ENCODE measurements at regions not wholly inside any gene's neighbourhood (a gene's known extent, or its start where the extent isn't known, plus 50 kb on each side); places are given as distances from the start of the nearest gene placed in this dataset.

- H2BK20ac ChIP-seq (ENCODE audit: low read depth, low read length, poor library complexity, severe bottlenecking): no peak overlapping the region
- H3K27me3 Mint-ChIP-seq (ENCODE audit: low read depth): no peaks in the 10 kb centered on the region
Observed at GRCh38 chr2:196230061-196230854, 58.9 kb upstream of the STK17B start.

More at GRCh38 chr2:196230061-196230854, 58.9 kb upstream of the STK17B start:
- no peaks in the 10 kb centered on the region for H3K23me2 ChIP-seq (ENCODE audit: insufficient read length, low read depth, low read length, poor library complexity, severe bottlenecking)
- no peak overlapping the region for H2BK5ac ChIP-seq (ENCODE audit: insufficient read length, low read length)
- no peak overlapping the region for H3K14ac ChIP-seq (ENCODE audit: insufficient read depth, low read length)
- no peak overlapping the region for H3K4me2 ChIP-seq (ENCODE audit: insufficient read depth, insufficient read length, low read length)
- no peak overlapping the region for H4K5ac ChIP-seq (ENCODE audit: insufficient read length, low read depth, low read length)
- H3K79me1 ChIP-seq (ENCODE audit: insufficient read depth, low read depth, low read length, poor library complexity, severe bottlenecking): no peaks in the 10 kb centered on the region
- no peak overlapping the region for H4K91ac ChIP-seq (ENCODE audit: insufficient read length, low read depth, low read length)
- H4K8ac ChIP-seq (replicated peaks; ENCODE audit: insufficient read length, low read depth, low read length): no peak overlapping the region
- no peak overlapping the region for H2BK15ac ChIP-seq (ENCODE audit: low read depth, low read length)
- no peak overlapping the region for H3K4ac ChIP-seq (ENCODE audit: low read depth, low read length)
- Mint-ChIP-seq H3K4me3 (no peak overlapping the region), H3K4me1 (no peaks in the 10 kb centered on the region), H3K27ac (no peak overlapping the region; a peak in 1 of 7 replicates), H3K36me3 (ENCODE audit: insufficient read depth in 1 of 3, low read depth in 3 of 3) (no peaks in the 10 kb centered on the region), H3K9me3 (no peaks in the 10 kb centered on the region)
- H3T11ph ChIP-seq (ENCODE audit: low read length): no peak overlapping the region
- H2BK12ac ChIP-seq (ENCODE audit: insufficient read length, low read depth, low read length): no peak overlapping the region
- no peaks in the 10 kb centered on the region for H3K4me1 ChIP-seq (ENCODE audit: insufficient read depth, low read length)
- no peak overlapping the region for H2BK120ac ChIP-seq (ENCODE audit: low read depth, low read length, poor library complexity, severe bottlenecking)
- H3K79me2 ChIP-seq (ENCODE audit: insufficient read depth, low read length): no peaks in the 10 kb centered on the region
- no peak overlapping the region for H3K23ac ChIP-seq (ENCODE audit: insufficient read length, low read depth, low read length)
- no CpG with 5 or more reads among the region's 13 CpGs for WGBS (ENCODE audit: extremely low coverage, insufficient read length, low lambda C conversion rate)
- no peak overlapping the region for H3K56ac ChIP-seq (ENCODE audit: insufficient read length, low read depth, low read length)
- no peak overlapping the region for H3K18ac ChIP-seq (ENCODE audit: insufficient read length, low read depth, low read length)
- no peak overlapping the region for H2AK5ac ChIP-seq (ENCODE audit: insufficient read length, low read length)
- H3K27ac ChIP-seq (ENCODE audit: insufficient read length, low read depth, low read length): no peak overlapping the region
- no peaks in the 10 kb centered on the region for H3K9me3 ChIP-seq (ENCODE audit: control insufficient read depth, low read depth, low read length)
- DNase-seq: no peak
- H2AFZ ChIP-seq (ENCODE audit: low read length): no peak overlapping the region
- no peak for TF ChIP-seq CTCF (conservative IDR thresholded peaks at IDR 0.05)
- H3K27me3 ChIP-seq (ENCODE audit: insufficient read depth, low read length): no peaks in the 10 kb centered on the region
- no peak overlapping the region for H3K9ac ChIP-seq (ENCODE audit: extremely low read depth, insufficient read length, low read length)
- H4K20me1 ChIP-seq (ENCODE audit: control insufficient read depth, insufficient read depth, insufficient read length): no peaks in the 10 kb centered on the region

Measured in H9 (cell line).